GM21360 (cell line): ENCODE measurements at regions not wholly inside any gene's neighbourhood (a gene's known extent, or its start where the extent isn't known, plus 50 kb on each side); places are given as distances from the start of the nearest gene placed in this dataset.

ENCODE experiments used
- ATAC-seq: cut with Tn5 transposase; IDR thresholded peaks from one replicate; pipeline ENCODE4 v1.9.1; 2021; ENCODE audit warnings: mild to moderate bottlenecking, moderate library complexity; ENCODE audit not compliant: unreplicated experiment

DNA sequence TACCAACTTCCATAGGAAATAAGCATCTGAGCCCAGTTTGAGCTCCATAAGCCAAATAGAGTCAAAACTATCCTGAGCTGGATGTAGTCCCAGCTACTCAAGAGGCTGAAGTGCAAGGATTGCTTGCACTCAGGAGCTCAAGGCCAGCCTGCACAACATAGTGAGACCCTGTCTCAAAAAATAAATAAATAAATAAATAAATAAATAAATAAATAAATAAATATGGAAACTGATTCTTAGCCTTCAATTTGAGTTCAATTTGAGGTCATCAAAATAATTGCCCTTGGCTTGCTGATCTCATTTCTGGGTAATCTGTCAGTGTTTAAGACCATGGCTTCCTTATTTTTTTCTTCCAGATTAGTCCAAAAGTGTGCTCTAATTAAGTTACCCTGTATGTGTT, 184.9 kb upstream of the CDH20 start:
- ATAC-seq: no peak

DNA sequence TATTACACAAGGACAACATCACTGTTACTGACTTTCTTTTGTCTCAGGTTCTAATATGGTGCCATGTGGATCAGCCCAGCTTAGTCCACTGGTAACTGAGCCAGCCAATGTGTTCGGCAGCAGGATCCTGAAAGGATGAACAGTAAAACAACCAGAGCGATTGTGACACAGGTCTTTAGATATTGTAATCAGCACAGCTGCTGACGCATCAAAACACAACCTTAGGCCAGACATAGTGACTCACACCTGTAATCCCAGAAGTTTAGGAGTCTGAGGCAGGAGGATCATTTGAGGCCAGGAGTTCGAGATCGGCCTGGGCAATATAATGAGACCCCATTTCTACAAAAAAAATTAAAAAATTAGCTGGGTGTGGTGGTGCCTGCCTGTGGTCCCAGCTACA, 183.4 kb upstream of the CDH20 start:
- no peak for ATAC-seq

DNA sequence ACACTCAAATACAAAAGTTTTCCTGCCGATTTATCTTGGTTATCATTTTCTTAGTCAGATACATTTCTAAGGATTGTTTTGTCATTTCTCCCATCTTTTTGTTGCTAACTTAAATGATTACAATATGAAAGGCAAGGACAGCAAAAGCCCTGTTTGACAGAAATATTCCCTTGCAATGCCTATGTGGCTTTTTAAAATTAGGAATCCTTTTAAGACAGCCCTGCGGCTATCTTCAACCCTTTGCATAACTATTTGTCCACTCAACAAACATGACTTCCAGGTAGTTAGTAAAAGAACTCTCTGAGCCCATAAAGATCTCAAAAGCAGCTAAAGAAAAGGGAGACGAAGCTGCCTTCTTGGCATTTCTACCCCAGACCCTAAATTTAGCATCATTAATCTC, 179.7 kb upstream of the CDH20 start:
- no peak for ATAC-seq

DNA sequence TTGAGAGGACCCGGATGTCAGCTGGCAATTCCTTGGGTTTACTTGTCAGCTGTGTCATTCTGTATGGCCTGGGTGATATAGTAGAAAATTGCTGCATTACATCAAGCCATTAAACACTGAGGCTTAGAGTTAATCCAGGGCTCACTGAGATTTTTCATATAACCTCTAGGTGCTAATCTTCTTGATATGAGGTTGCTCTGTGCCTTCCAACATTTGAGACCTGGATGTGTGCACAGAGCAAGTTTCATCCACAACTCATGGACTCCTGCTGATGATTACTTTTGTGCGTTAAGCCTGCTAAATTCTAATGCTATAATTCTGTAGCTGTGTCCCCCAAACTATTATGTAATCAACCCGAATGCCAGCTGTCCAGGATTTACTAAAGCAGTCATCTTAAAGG, 178.4 kb upstream of the CDH20 start:
- no peak for ATAC-seq

- ATAC-seq: no peak
Measured at GRCh38 chr18:61155586-61155985, 177.6 kb upstream of the CDH20 start.

GRCh38 chr18:61157451-61157850, 175.8 kb upstream of the CDH20 start:
- ATAC-seq: no peak

- ATAC-seq: no peak
Measured at GRCh38 chr18:61159246-61159645, 174.0 kb upstream of the CDH20 start.

DNA sequence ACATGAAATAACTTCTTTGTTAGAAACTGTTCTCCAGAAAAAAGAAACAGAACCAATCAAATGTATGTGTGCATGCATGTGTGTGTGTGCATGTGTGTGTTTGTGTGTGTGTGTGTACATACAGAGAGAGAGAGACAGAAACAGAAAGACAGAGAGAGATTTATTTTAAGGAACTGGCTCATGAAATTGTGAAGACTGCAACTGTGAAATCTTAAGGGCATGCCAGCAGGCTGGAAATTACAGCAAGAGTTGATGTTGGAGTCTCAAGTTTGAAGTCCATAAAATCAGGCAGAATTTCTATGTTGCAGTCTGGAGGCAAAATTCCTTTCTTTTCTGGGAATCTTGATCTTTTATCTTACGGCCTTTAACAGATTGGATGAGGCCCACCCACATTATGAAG, 168.9 kb upstream of the CDH20 start:
- ATAC-seq: no peak

DNA sequence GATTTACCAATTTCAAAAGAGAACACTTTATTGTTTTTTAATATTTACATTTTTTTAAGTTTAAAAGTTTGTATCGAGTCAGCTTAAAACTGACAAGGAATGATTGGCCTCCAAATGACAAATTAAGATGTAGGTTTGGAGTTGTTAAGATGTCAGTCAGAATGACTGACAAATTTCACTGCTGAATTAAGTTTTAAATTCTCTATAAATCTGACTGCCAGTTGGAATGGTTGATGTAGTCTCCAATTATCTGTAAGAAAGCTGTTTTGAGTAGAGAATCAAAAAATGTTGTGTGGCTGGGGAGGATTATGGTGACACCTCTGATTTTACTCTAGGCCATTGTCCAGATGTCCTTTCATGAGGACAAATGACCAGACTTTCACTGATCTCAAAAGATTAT, 165.3 kb upstream of the CDH20 start:
- ATAC-seq: no peak

- ATAC-seq: no peak
Measured at GRCh38 chr18:61169386-61169785, 163.8 kb upstream of the CDH20 start.

- ATAC-seq: no peak
Measured at GRCh38 chr18:61172624-61173023, 160.6 kb upstream of the CDH20 start.

- ATAC-seq: no peak
Measured at GRCh38 chr18:61173554-61173953, 159.7 kb upstream of the CDH20 start.

DNA sequence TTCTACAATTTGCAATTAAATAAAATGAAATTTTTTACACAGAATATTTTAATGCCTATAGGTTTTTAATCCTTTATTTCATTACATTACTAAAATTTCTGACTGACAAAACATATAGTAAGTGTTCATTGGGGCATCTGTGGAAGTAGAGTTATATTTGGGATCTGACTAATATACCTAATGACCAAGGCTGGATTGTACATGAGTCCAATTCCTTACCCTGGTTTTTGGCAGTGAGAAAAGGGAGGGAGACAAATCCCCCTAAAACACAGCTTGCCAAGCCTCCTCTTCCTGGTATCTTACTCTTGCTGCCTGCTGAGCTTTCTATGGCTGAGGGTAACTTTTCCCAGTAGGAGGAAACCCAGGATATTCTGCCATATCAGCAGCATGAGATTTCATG, 149.4 kb upstream of the CDH20 start:
- no peak for ATAC-seq

DNA sequence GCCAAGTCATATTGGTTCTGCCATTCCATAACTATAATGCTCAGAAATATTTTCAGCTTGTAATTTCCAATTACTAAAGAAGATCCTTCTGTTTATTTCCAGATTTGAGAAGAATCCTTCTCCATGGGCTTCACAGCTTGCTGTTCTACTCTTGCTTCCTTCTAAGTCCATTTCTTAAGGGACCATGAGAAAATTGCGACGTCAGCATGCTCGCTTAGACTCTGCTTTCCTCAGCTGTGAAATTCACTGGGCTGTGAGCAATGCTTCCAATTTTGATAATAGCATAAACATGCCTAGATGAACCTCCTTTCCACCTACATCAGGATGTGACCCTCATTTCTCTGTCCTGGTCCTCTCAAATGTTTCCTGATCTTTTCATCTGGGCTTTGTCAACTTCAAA, 145.3 kb upstream of the CDH20 start:
- ATAC-seq: no peak

DNA sequence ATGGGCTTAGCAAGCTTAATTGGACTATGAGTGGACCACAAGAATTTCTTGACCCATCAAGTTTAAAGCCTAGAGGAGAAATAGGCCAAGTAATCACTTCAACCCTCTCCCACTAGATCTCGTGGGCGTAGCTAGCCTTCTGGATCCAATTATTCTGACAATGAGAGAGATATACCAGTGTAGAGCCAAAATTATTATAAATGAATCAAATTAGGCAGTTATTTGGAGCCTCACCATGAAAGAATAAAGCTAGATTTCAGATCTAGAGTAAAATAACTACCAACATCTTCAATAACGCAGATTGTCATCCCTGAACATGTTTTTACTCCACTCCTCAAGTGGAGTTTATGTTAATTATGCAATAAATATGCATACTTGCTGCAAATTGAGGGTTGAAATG, 143.9 kb upstream of the CDH20 start:
- no peak for ATAC-seq

DNA sequence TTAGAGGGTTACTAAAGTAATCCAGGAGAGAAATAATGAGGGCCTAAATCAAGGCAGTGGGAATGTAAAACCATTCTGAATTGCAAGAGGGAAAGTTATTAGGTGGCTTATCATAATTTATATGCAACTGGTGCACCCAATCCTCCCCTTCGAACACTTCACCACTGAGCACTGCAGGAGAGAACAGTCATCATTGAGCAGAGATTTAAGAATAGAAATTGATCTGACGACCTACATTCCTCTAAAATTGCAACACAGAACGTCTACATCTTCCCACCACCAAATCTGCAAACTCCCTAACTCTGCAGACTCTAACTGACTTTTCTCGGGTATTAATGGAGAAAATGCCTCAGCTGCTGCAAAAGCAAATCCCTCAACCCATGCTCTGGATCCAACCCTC, 138.5 kb upstream of the CDH20 start:
- no peak for ATAC-seq

- ATAC-seq: no peak
Measured at GRCh38 chr18:61196750-61197149, 136.5 kb upstream of the CDH20 start.

- ATAC-seq: no peak
Measured at GRCh38 chr18:61198486-61198885, 134.7 kb upstream of the CDH20 start.

- no peak for ATAC-seq
Measured at GRCh38 chr18:61199171-61199848, 133.9 kb upstream of the CDH20 start.

DNA sequence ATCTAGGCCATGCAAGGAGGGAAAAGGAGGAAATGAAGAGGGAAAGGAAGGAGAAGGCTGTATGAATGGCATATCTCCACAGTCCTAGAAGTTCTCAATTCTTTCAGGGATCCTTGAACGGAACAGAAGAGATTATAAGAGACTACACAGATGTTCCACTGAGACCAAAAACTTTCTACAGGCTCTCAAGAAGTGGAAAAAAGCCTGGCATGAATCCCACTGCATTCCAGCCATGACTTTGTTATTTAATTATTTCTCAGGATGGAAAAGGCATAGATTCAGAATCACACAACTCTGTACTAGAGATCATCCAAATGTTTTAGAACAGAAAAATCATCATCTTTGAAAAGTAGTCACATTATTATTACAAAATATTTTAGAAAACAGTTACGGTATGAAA, 131.7 kb upstream of the CDH20 start:
- ATAC-seq: no peak

GRCh38 chr18:61203151-61203550, 130.1 kb upstream of the CDH20 start:
- no peak for ATAC-seq

DNA sequence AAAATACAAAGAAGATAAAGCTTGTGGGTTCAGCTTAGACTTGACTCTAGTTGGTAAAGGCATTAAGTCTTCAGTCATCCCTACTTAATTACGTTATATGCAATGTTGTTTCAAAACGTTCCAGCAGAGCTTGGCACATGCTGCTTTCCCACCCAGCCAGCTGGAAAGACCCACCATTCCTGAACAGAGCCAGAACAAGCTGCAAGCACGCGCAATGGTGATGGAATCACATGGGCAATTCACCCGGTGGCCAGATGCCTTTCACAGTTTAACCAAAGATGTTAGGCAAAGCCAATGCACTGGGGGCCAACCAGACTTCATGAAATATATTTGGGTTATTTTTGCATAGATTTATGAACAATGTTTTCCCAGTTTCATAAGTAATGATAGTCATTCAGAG, 123.4 kb upstream of the CDH20 start:
- ATAC-seq: no peak

DNA sequence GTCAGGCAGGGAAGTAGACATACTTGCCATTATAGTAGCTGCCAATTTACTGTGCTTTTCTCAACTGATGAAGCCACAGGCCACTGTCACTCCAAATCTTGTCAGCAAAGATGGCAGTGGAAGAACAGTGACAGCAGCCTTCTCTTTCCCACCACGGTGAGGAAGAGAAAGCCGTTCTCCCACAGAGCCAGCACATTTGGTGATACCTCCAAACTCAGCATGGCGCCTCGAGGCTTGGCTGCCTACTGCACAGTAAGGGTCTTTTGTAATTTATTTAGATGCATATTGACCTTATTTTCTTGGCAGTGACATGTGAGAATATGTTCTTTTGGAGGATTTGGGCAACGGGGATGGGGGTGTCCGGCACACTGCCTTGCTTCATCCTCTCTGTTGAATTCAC, 117.2 kb upstream of the CDH20 start:
- ATAC-seq: no peak

DNA sequence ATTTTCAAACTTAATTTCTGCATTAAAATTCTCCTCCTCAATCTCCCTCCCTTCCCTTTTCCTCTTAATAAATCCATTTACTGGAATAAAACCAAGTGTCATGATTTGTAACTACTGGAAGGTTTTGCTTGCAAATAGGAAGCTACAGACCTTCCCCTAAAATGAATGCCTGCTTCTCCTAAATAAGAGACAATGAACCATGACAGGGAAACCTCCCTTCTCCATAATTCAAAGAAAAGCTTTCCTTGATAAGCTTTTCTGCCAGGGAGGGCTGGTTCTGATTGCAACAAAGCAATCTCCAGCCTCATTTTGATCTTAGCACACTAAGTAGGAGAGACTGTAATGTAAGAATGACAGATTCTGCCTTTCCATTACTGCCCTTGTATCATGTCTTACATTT, 111.0 kb upstream of the CDH20 start:
- ATAC-seq: no peak
